K562 (cell line): ENCODE measurements at regions not wholly inside any gene's neighbourhood (a gene's known extent, or its start where the extent isn't known, plus 50 kb on each side); places are given as distances from the start of the nearest gene placed in this dataset.

ENCODE experiments used
- ATAC-seq: fragments of 200-7000 bp; cut with Tn5 transposase; 3 replicates; pipeline ENCODE4 v1.9.1; 2020; ENCODE audit warnings: moderate library complexity
- BruUV-seq: library from RNA; stranded (reverse); fragments of 400-500 nt; replicated peaks from 2 replicates; lab custom pipeline; 2021; lab: Mats Ljungman, UMichigan
- CTCF ChIA-PET: fragments of 300-600 bp; formaldehyde crosslinking; extraction: SDS; loops from one replicate; lab custom pipeline; 2021; ENCODE audit warnings: low intra/inter-chr PET ratio; lab: Yijun Ruan, JAX
- POLR2A ChIA-PET: fragments of 300-600, 350-650 bp; sonication (Branson Sonifier 250); formaldehyde crosslinking; extraction: SDS; loops from one replicate; lab custom pipeline; 2021; ENCODE audit warnings: antibody characterized with exemption, inconsistent platforms; lab: Yijun Ruan, JAX
- DNase-seq, 4 experiments: peaks; one replicate each; pipeline versions ENCODE4 v3.0.0 to v3.0.0-alpha.2; 2011 to 2018; ENCODE audit warnings: low spot score in 3 of 4, mixed read lengths in 3 of 4; ENCODE audit errors: extremely low read depth in 1 of 4
- FAIRE-seq: peaks from 2 replicates; lab custom pipeline; 2011; peaks lifted over from hg19 to GRCh38; lab: Jason Lieb, UNC
- H2AFZ ChIP-seq: 2 replicates; pipeline ENCODE4 v1.6.0; 2011; ENCODE audit warnings: low read depth, low read length, control low read depth, inconsistent platforms
- H3K27ac ChIP-seq: fragments of 200-600 bp; 3 replicates; pipeline ENCODE4 v1.8.0; 2011; ENCODE audit warnings: low read depth, mild to moderate bottlenecking, control low read depth, inconsistent platforms, low read length, moderate library complexity, mixed read lengths; ENCODE audit errors: extremely low read depth
- H3K27me3 ChIP-seq, 2 experiments: fragments of 300-600 bp in 1 of 2; 2 replicates in 1 of 2; 3 replicates in 1 of 2; pipeline versions ENCODE4 v1.6.0 to v1.8.0; 2011; ENCODE audit warnings: inconsistent platforms in 2 of 2, low read length in 2 of 2, mild to moderate bottlenecking in 1 of 2, mixed read lengths in 1 of 2, moderate library complexity in 1 of 2; ENCODE audit not compliant: control insufficient read depth in 2 of 2, insufficient read depth in 2 of 2
- H3K36me3 ChIP-seq: fragments of 300-600 bp; 3 replicates; pipeline ENCODE4 v1.8.0; 2011; ENCODE audit warnings: mild to moderate bottlenecking, low read length, inconsistent platforms; ENCODE audit not compliant: control insufficient read depth, insufficient read depth
- H3K4me1 ChIP-seq, 2 experiments: fragments of 200-600 bp in 1 of 2; replicated peaks in 1 of 2; 2 replicates in 1 of 2; 3 replicates in 1 of 2; pipeline versions ENCODE4 v1.5.1 to v1.8.0; 2011; ENCODE audit warnings: inconsistent platforms in 2 of 2, low read length in 2 of 2, mild to moderate bottlenecking in 1 of 2, mixed read lengths in 1 of 2, moderate library complexity in 1 of 2; ENCODE audit not compliant: control insufficient read depth in 2 of 2, insufficient read depth in 2 of 2
- H3K4me2 ChIP-seq: 2 replicates; pipeline ENCODE4 v1.6.1; 2011; ENCODE audit warnings: low read length, control low read depth, inconsistent platforms, mixed read lengths; ENCODE audit not compliant: insufficient read depth
- H3K4me3 ChIP-seq: fragments of 200-600 bp; sonication (generic), shearing (Covaris generic); 2 replicates; pipeline ENCODE4 v1.5.1; 2016; ENCODE audit warnings: control low read depth, inconsistent platforms
- H3K79me2 ChIP-seq: fragments of 200-600 bp; 3 replicates; pipeline ENCODE4 v1.8.0; 2011; ENCODE audit warnings: low read length, inconsistent platforms; ENCODE audit not compliant: control insufficient read depth, insufficient read depth
- H3K9ac ChIP-seq, 2 experiments: 2 replicates each; pipeline versions ENCODE4 v1.6.0 to v1.6.1; 2011; ENCODE audit warnings: low read depth in 2 of 2, low read length in 2 of 2, control low read depth in 1 of 2, inconsistent platforms in 1 of 2, mild to moderate bottlenecking in 1 of 2, mixed read lengths in 1 of 2; ENCODE audit not compliant: insufficient read depth in 1 of 2
- H3K9me1 ChIP-seq: one replicate; pipeline ENCODE4 v1.6.0; 2011; ENCODE audit warnings: inconsistent platforms, mild to moderate bottlenecking, low read length, moderate library complexity; ENCODE audit not compliant: control insufficient read depth, insufficient read depth
- H3K9me3 ChIP-seq: replicated peaks from 2 replicates; pipeline ENCODE4 v1.5.1; 2011; ENCODE audit warnings: low read depth, low read length, inconsistent platforms; ENCODE audit not compliant: control insufficient read depth, insufficient read depth
- H4K20me1 ChIP-seq: replicated peaks from 2 replicates; pipeline ENCODE4 v1.6.1; 2011; ENCODE audit warnings: low read length, inconsistent platforms, mixed read lengths; ENCODE audit not compliant: control insufficient read depth, insufficient read depth
- FOS ChIP-seq: IDR thresholded peaks from 3 replicates; pipeline ENCODE4 v1.6.1; 2011; ENCODE audit not compliant: insufficient read length; ENCODE audit errors: extremely low read depth
- SMAD2 ChIP-seq: fragments of 150-350 bp; IDR thresholded peaks from 2 replicates; pipeline ENCODE4 v1.6.1; 2014; ENCODE audit warnings: low read depth, mild to moderate bottlenecking, low read length
- TFE3 ChIP-seq: fragments of 450-650 bp; formaldehyde crosslinking; IDR thresholded peaks from 2 replicates; pipeline ENCODE4 v1.4.0; 2020; ENCODE audit warnings: mild to moderate bottlenecking, mixed read lengths
- ZNF165 ChIP-seq: fragments of 250-450 bp; sonication (Bioruptor Pico); IDR thresholded peaks from 2 replicates; pipeline ENCODE4 v1.4.0; 2020; ENCODE audit warnings: borderline replicate concordance
- WGBS: fragments of 100-300 bp; shearing (Covaris generic); methylation state at CpG from one replicate; pipeline ENCODE4 v1.1.6; 2016; ENCODE audit warnings: low coverage, mixed read lengths; ENCODE audit not compliant: insufficient coverage; ENCODE audit errors: missing lambda C conversion rate; 5-methylcytosine and 5-hydroxymethylcytosine counted together
- in situ Hi-C: fragments of 300-500 bp; cut with MboI; formaldehyde crosslinking; loops from 4 replicates; pipeline ENCODE4 v1.15.0; 2018; ENCODE audit warnings: inconsistent platforms, mixed read lengths
- intact Hi-C: fragments of 100-400 bp; cut with micrococcal nuclease; formaldehyde crosslinking; loops from 2 replicates; pipeline ENCODE4 v1.14.2; 2022
- TF ChIP-seq, protein P1 (sequence below), 2 experiments: IDR thresholded peaks in 1 of 2; conservative IDR thresholded peaks in 1 of 2; 2 replicates each; pipeline ENCODE4 v1.6.1; 2016; ENCODE audit warnings: low read depth in 2 of 2, mild to moderate bottlenecking in 1 of 2, missing compliant biosample characterization in 1 of 2, missing genetic modification characterization in 1 of 2, moderate library complexity in 1 of 2

DNA sequence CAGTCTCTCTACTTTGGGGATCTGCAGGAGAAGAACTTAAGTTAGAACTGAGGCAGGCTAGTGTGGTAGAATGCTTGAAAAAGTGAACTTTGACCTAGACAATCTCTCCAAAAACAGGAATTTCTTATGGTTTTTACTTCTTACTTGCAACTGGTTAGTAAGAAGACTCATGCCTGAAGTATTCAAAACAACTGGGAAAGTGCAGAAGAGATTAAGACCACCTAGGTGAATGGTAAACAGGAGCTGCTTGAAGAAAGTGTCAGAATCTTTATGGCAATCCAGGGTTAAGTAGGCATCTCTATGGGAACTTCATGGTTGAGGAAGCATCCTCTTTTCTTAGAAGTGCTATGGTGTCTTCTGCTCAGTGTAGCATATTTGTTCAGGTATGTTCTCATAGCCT is 428.6 kb upstream of the TLE4 start (continued):
- TF ChIP-seq ZNF165 = no peak
- no peak for TF ChIP-seq SMAD2
- TF ChIP-seq, protein P1, sequence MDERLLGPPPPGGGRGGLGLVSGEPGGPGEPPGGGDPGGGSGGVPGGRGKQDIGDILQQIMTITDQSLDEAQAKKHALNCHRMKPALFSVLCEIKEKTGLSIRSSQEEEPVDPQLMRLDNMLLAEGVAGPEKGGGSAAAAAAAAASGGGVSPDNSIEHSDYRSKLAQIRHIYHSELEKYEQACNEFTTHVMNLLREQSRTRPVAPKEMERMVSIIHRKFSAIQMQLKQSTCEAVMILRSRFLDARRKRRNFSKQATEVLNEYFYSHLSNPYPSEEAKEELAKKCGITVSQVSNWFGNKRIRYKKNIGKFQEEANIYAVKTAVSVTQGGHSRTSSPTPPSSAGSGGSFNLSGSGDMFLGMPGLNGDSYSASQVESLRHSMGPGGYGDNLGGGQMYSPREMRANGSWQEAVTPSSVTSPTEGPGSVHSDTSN (CRISPR knock-in tag; IDR thresholded peaks at IDR 0.05; ENCODE audit: low read depth) = no peak
- TF ChIP-seq, protein P1 (tag; conservative IDR thresholded peaks at IDR 0.05; ENCODE audit: low read depth) = no peak

- ChIA-PET POLR2A (no interaction called here), CTCF (no interaction called here)
- Histone ChIP-seq H3K36me3 (no peaks in the 10 kb centered on the region), H3K4me2 (no peak overlapping the region), H2AFZ (no peak overlapping the region), H3K9ac (no peak overlapping the region), H4K20me1 (no peaks in the 10 kb centered on the region), H3K27me3 (no peaks in the 10 kb centered on the region), H3K9me3 (no peaks in the 10 kb centered on the region), H3K4me3 (no peak overlapping the region), H3K79me2 (no peaks in the 10 kb centered on the region), H3K4me1 (no peaks in the 10 kb centered on the region), H3K9me1 (no peaks in the 10 kb centered on the region), H3K27ac (no peak overlapping the region)
- DNase-seq = no peak
- no peak for FAIRE-seq
- 0% methylated on average over 5 of the region's 6 CpGs for WGBS
- intact Hi-C loops = no loop called here
- in situ Hi-C loops = no loop called here
- no peak for ATAC-seq
- BruUV-seq = no TSS peak
- TF ChIP-seq FOS (no peak), TFE3 (CRISPR knock-in tag) (peak; percentile 78)
Observed at GRCh38 chr9:79145442-79145841, 426.3 kb upstream of the TLE4 start.
